Fibroblast of villous mesenchyme (primary cell): ENCODE measurements at regions not wholly inside any gene's neighbourhood (a gene's known extent, or its start where the extent isn't known, plus 50 kb on each side); places are given as distances from the start of the nearest gene placed in this dataset.

Experiments
- DNase-seq: peaks from one replicate; pipeline ENCODE4 v3.0.0-alpha.2; 2010; ENCODE audit warnings: low read depth
- H3K4me3 ChIP-seq: 2 replicates; pipeline ENCODE4 v1.5.1; 2011; ENCODE audit warnings: low read depth, mild to moderate bottlenecking, low read length
- CTCF ChIP-seq: IDR thresholded peaks from 2 replicates; pipeline ENCODE4 v1.5.1; 2012; ENCODE audit warnings: low read depth, mild to moderate bottlenecking, low read length; ENCODE audit not compliant: insufficient read depth

DNA sequence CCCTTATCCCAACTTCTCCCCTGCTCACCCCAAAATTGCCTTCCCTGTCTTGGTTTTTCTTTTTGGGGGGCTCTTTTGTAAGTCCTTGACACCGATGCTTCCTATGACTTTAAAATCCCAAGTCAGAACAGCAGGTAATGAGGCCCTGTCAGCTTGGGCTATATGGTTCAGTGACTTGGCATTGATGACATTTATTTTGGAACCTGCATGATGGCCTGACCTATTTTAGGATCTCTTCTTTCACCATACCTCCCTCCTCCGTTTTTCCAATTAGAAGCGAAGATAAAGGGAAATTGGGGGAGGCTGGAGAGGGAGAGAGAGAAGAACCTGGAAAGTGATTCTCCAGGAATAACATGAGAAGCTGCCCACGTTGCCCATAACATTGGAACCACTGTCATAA lies 424.9 kb upstream of the AUTS2 start:
- no peak for TF ChIP-seq CTCF

DNA sequence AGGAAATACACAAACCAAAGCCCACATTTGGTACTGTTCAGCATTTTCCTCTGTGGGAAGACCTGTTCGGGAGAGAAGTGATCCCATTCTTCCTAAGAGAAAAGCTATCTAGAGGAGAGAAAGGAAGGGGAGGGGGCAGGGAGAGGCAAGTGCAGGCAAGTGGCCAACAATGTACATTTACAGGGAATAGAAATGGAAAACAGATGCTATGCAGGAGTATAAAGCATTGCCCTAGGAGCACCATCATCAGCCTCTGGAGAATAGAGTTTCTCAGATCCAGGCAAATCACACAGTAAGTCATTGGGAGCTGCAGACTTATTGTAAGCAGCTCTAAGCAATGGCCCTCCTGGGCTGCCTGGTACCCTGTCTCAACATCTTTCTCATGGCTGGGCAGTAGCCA lies 424.4 kb upstream of the AUTS2 start:
- DNase-seq, result no peak
- no peak overlapping the region for H3K4me3 ChIP-seq
- TF ChIP-seq CTCF, result no peak

More for the DNA sequence above, 424.9 kb upstream of the AUTS2 start:
- H3K4me3 ChIP-seq, result no peak overlapping the region
- DNase-seq, result no peak

DNA sequence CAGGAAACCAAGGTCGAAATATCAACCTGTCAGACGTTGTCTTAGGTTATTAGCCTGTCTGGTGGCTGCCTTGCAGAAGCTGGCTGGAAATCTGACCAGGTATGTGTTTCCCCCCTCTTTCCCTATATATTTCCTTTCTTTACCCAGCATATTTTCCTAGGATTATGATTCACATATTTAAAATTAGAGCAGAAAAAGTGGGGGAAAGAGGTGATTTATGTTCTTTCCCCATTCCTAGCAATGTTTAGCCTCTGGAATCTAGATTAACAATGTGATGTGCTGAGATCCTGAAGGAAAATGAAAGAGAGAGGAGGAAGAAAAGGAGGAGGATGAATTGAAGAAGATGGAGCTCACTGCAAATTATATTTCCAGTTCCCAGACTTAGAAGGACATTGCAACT lies 421.4 kb upstream of the AUTS2 start:
- H3K4me3 ChIP-seq, result no peak overlapping the region
- no peak for TF ChIP-seq CTCF
- DNase-seq, result no peak

DNA sequence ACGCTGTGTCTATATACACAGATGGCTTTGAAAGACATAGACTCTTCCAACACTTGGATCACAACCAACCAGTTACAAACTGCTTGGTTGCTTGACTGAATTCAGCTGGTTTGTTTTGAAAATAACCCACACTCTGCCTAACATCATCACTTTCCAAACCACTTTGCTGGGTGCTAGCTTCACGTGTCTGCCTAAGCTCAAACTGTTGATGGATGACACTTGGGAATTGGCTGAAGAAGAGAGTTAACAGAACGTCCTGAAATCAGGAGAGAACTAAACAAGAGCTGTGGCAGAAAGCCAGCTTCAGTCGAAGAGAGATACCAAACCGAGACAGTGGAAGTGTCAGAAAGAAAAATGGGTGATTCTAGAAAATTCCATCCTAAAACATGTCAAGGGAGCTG lies 420.8 kb upstream of the AUTS2 start:
- no peak overlapping the region for H3K4me3 ChIP-seq
- TF ChIP-seq CTCF, result no peak
- no peak for DNase-seq

DNA sequence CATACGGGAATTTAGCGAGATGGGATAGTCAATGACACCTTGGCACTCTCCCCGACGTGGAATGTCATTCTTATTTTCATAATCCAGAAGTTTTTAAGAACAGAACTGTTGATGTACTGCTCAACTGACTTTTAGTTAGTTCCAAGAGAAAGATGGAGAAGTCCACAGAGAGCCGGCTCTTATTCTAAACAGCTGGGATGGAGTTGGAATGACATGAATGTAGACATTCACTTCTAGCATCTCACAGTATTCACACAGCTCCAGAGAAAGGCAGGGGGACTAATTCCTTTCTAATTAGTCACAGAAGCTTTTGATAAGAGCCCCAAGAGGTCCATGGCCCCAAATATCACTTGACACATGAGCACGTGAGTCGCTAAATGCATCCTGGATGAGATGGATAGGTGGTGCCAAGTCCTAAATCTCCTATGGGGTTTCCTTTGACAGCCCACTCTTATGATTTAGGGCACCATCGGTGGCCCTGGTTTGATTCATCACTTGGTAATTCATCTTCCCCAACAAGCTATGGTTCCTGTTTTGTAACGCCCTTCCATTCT lies 420.3 kb upstream of the AUTS2 start:
- DNase-seq, result no peak
- no peak overlapping the region for H3K4me3 ChIP-seq
- no peak for TF ChIP-seq CTCF

DNA sequence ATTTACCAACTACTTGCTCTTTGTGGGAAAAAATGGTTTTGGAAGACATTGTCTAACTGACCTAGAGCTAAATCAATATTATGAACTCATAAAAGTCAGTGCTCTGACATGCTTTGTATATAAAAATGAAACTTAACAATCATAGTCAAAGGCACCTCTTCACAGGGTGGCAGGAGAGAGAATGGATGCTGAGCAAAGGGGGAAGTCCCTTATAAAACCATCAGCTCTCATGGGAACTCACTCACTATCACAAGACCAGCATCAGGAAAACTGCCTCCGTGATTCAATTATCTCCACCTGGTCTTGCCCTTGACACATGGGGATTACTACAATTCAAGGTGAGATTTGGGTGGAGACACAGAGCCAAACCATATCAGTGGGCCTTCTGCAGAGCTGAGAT lies 417.6 kb upstream of the AUTS2 start:
- no peak for DNase-seq
- no peak for TF ChIP-seq CTCF
- no peak overlapping the region for H3K4me3 ChIP-seq
